Naive thymus-derived CD4-positive, alpha-beta T cell (primary cell): ENCODE measurements at regions not wholly inside any gene's neighbourhood (a gene's known extent, or its start where the extent isn't known, plus 50 kb on each side); places are given as distances from the start of the nearest gene placed in this dataset.
"Not testable (repeated sequence)": the region's sequence is repeated elsewhere in the genome, so short reads cannot be mapped to it uniquely, and the experiment has no call there.

Experiments used
- ATAC-seq: fragments of 150-1000 bp; cut with Tn5 transposase; 2 replicates; pipeline ENCODE4 v1.10.0; 2021; ENCODE audit warnings: mild to moderate bottlenecking, moderate library complexity
- CTCF ChIA-PET: fragments of 350-600 bp; sonication (Branson Sonifier 250); formaldehyde crosslinking; loops from one replicate; lab custom pipeline; 2021; ENCODE audit warnings: antibody characterized with exemption; lab: Charles Lee
- POLR2A ChIA-PET: fragments of 350-600 bp; sonication (Branson Sonifier 250); formaldehyde crosslinking; loops from one replicate; lab custom pipeline; 2021; ENCODE audit warnings: antibody characterized with exemption, inconsistent platforms; lab: Charles Lee
- DNase-seq, 9 donors: peaks; one replicate each; pipeline versions ENCODE4 v3.0.0 to v3.0.0-alpha.2; 2020 to 2022; ENCODE audit warnings: mixed read lengths in 1 of 9
- H3K27ac ChIP-seq: one replicate; pipeline ENCODE4 v1.7.0; 2013; ENCODE audit warnings: mild to moderate bottlenecking, low read depth, low read length, moderate library complexity
- H3K27me3 ChIP-seq, 2 donors: one replicate each; pipeline ENCODE4 v1.7.0; 2013; ENCODE audit warnings: low read length in 2 of 2, mild to moderate bottlenecking in 2 of 2, moderate library complexity in 2 of 2; ENCODE audit not compliant: control insufficient read depth in 2 of 2, insufficient read depth in 2 of 2
- H3K36me3 ChIP-seq, 3 experiments: 1 replicate in 2 of 3; 2 replicates in 1 of 3; pipeline ENCODE4 v1.7.0; 2013; ENCODE audit warnings: low read length in 3 of 3, mild to moderate bottlenecking in 3 of 3, moderate library complexity in 1 of 3; ENCODE audit not compliant: insufficient read depth in 3 of 3, control insufficient read depth in 2 of 3
- H3K4me1 ChIP-seq, 2 donors: one replicate each; pipeline ENCODE4 v1.7.0; 2013; ENCODE audit warnings: low read length in 2 of 2, mild to moderate bottlenecking in 2 of 2, moderate library complexity in 1 of 2; ENCODE audit not compliant: control insufficient read depth in 2 of 2, insufficient read depth in 2 of 2
- H3K4me3 ChIP-seq: 2 replicates; pipeline ENCODE4 v1.7.0; 2013; ENCODE audit warnings: mild to moderate bottlenecking, low read length
- H3K9me3 ChIP-seq, 3 experiments: 1 replicate in 2 of 3; 2 replicates in 1 of 3; pipeline ENCODE4 v1.7.0; 2013; ENCODE audit warnings: low read length in 3 of 3; ENCODE audit not compliant: control insufficient read depth in 2 of 3
- H3K27ac Mint-ChIP-seq, 9 donors: one replicate each; pipeline ENCODE4 v1.8.0; 2020 to 2022; ENCODE audit warnings: mixed read lengths in 9 of 9, mild to moderate bottlenecking in 8 of 9, moderate library complexity in 5 of 9, inconsistent platforms in 2 of 9
- H3K27me3 Mint-ChIP-seq, 5 donors: one replicate each; pipeline ENCODE4 v1.8.0; 2021 to 2022; ENCODE audit warnings: mixed read lengths in 5 of 5, mild to moderate bottlenecking in 1 of 5
- H3K36me3 Mint-ChIP-seq, 5 donors: one replicate each; pipeline ENCODE4 v1.8.0; 2020 to 2022; ENCODE audit warnings: mixed read lengths in 5 of 5, mild to moderate bottlenecking in 3 of 5, inconsistent platforms in 1 of 5
- H3K4me1 Mint-ChIP-seq, 7 donors: one replicate each; pipeline ENCODE4 v1.8.0; 2020 to 2022; ENCODE audit warnings: mixed read lengths in 7 of 7, mild to moderate bottlenecking in 3 of 7, inconsistent platforms in 1 of 7
- H3K4me3 Mint-ChIP-seq, 10 donors: one replicate each; pipeline ENCODE4 v1.8.0; 2020 to 2022; ENCODE audit warnings: mild to moderate bottlenecking in 10 of 10, mixed read lengths in 10 of 10, moderate library complexity in 6 of 10, inconsistent platforms in 2 of 10
- H3K9me3 Mint-ChIP-seq, 11 donors: one replicate each; pipeline ENCODE4 v1.8.0; 2020 to 2022; ENCODE audit warnings: mixed read lengths in 11 of 11, mild to moderate bottlenecking in 4 of 11, inconsistent platforms in 1 of 11, moderate library complexity in 1 of 11
- intact Hi-C, 2 donors: fragments of 100-400 bp; cut with micrococcal nuclease; formaldehyde crosslinking; loops; one replicate each; pipeline ENCODE4 v1.15.1; 2023

GRCh38 chr5:104018299-104018698 is 455.7 kb upstream of the NUDT12 start:
- ATAC-seq: no peak
- no peak for DNase-seq
- no peak overlapping the region for H3K27ac Mint-ChIP-seq
- H3K9me3 ChIP-seq: no peaks in the 10 kb centered on the region
- H3K4me1 ChIP-seq: no peaks in the 10 kb centered on the region
- no peak overlapping the region for H3K27ac ChIP-seq
- no peaks in the 10 kb centered on the region for H3K36me3 Mint-ChIP-seq
- H3K4me3 Mint-ChIP-seq: no peak overlapping the region
- no peaks in the 10 kb centered on the region for H3K27me3 ChIP-seq
- H3K4me1 Mint-ChIP-seq: no peaks in the 10 kb centered on the region
- no peak overlapping the region for H3K4me3 ChIP-seq
- CTCF ChIA-PET: no interaction called here
- H3K9me3 Mint-ChIP-seq: peaks cover 0 to 40% (median 10%) of the 10 kb centered on the region in 11 donors
- no peaks in the 10 kb centered on the region for H3K36me3 ChIP-seq
- H3K27me3 Mint-ChIP-seq: no peaks in the 10 kb centered on the region
- POLR2A ChIA-PET: no interaction called here
- intact Hi-C loops: no loop called here

DNA sequence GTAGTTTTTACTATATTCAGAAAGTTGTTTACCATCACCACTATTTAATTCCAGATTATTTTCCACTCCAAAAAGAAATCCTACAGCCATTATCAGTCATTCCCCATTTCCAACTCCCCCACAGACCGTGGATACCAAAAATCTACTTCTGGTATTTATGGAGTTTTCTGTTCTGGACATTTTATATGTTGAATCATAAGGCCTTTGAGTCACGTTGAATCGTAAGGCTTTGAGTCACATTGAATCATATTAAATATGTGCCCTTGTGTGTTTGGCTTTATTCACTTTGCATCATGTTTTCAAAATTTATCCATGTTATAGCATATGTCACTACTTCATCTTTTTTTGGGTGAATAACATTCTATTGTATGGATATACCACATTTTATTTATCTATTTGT is 454.1 kb upstream of the NUDT12 start:
- H3K27me3 Mint-ChIP-seq: no peaks in the 10 kb centered on the region
- intact Hi-C loops: no loop called here
- Histone ChIP-seq H3K27ac (no peak overlapping the region), H3K4me3 (no peak overlapping the region), H3K27me3 (no peaks in the 10 kb centered on the region), H3K9me3 (no peaks in the 10 kb centered on the region), H3K36me3 (no peaks in the 10 kb centered on the region), H3K4me1 (no peaks in the 10 kb centered on the region)
- H3K4me3 Mint-ChIP-seq: no peak overlapping the region
- ATAC-seq (no peak), DNase-seq (no peak)
- H3K4me1 Mint-ChIP-seq: no peaks in the 10 kb centered on the region
- H3K36me3 Mint-ChIP-seq: no peaks in the 10 kb centered on the region
- H3K27ac Mint-ChIP-seq: no peak overlapping the region
- ChIA-PET POLR2A (no interaction called here), CTCF (no interaction called here)
- peaks cover 0 to 39% (median 10%) of the 10 kb centered on the region in 11 donors for H3K9me3 Mint-ChIP-seq

DNA sequence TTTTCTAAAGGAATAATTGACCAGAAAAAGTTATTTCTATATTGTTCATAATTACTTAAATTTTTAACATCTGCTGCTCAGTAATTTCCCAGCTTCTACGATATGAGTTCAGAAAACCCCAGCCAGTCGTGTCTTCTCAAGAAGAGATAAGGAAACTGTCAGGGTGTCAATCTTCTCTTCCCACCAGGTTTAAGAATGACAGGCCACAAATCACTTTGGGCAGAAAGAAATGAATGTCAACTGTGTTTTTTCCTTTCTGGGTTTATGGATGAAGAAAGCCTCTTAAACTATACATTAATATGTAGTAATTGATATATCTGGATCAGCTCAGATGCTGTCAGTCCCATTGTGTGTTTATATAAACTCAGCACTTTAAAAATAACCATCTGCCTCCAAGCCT is 453.2 kb upstream of the NUDT12 start:
- Histone ChIP-seq H3K4me1 (no peaks in the 10 kb centered on the region), H3K36me3 (no peaks in the 10 kb centered on the region), H3K4me3 (no peak overlapping the region), H3K27ac (no peak overlapping the region), H3K27me3 (no peaks in the 10 kb centered on the region), H3K9me3 (no peaks in the 10 kb centered on the region)
- intact Hi-C loops: no loop called here
- Mint-ChIP-seq H3K36me3 (no peaks in the 10 kb centered on the region), H3K4me3 (no peak overlapping the region), H3K9me3 (peaks cover 0 to 42% (median 9%) of the 10 kb centered on the region in 11 donors), H3K4me1 (no peaks in the 10 kb centered on the region), H3K27ac (no peak overlapping the region), H3K27me3 (no peaks in the 10 kb centered on the region)
- ChIA-PET POLR2A (no interaction called here), CTCF (interaction anchor here (0.6 kb wide), 1 partner anchor 186 kb away, joined by 3 read pairs; no protein-coding TSS in a partner anchor)
- no peak for DNase-seq
- ATAC-seq: no peak

DNA sequence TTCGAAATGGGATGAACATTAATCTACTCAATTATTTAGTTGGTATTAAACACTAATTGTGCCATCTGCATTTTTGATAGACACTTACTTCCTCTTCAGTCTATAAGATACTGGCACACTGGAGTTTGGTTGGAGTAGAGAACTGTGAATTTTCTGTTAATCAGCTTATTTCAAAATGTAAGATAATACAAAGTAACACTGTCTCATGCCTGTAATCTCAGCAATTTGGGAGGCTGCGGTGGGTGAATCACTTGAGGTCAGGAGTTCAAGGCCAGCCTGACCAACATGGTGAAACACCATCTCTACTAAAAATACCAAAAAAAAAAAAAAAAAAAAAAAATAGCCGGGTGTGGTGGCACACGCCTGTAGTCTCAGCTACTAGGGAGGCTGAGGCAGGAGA is 440.2 kb upstream of the NUDT12 start:
- H3K27ac ChIP-seq, POLR2A ChIA-PET, H3K27me3 ChIP-seq, intact Hi-C loops, H3K36me3 ChIP-seq, H3K4me3 Mint-ChIP-seq, H3K36me3 Mint-ChIP-seq, H3K9me3 ChIP-seq, H3K27ac Mint-ChIP-seq, H3K4me1 Mint-ChIP-seq, CTCF ChIA-PET, H3K4me3 ChIP-seq, H3K27me3 Mint-ChIP-seq, H3K9me3 Mint-ChIP-seq, ATAC-seq, DNase-seq, H3K4me1 ChIP-seq: not testable (repeated sequence)

DNA sequence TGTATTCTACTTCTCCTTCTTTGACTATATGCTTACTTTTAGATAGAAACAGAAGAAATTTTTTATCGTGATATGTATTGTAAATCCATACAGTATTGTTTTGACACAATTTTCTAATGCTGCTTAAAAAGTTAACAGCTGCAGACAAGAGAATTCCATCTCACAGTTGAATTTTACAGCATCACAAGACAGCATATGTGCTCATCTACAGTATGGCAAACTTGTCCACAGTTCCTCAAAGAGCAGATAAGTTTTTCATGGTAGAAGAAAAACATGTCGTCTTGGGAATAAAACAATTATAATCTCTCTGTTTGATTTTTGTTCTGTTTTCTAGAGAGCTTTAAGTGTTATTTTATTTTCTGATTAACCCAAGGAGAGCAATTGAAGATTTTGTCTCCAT is 438.5 kb upstream of the NUDT12 start:
- Histone ChIP-seq H3K36me3 (no peaks in the 10 kb centered on the region), H3K9me3 (no peaks in the 10 kb centered on the region), H3K4me3 (no peak overlapping the region), H3K4me1 (no peaks in the 10 kb centered on the region), H3K27me3 (no peaks in the 10 kb centered on the region), H3K27ac (no peak overlapping the region)
- ChIA-PET POLR2A (no interaction called here), CTCF (interaction anchor here (0.6 kb wide), 1 partner anchor 985 kb away, joined by 3 read pairs; no protein-coding TSS in a partner anchor)
- ATAC-seq (no peak), DNase-seq (no peak)
- Mint-ChIP-seq H3K9me3 (peaks cover 0 to 16% (median 3%) of the 10 kb centered on the region in 11 donors), H3K27ac (no peak overlapping the region), H3K27me3 (no peaks in the 10 kb centered on the region), H3K4me3 (no peak overlapping the region), H3K36me3 (no peaks in the 10 kb centered on the region), H3K4me1 (no peaks in the 10 kb centered on the region)
- intact Hi-C loops: no loop called here

GRCh38 chr5:103993031-103993430 is 430.4 kb upstream of the NUDT12 start:
- H3K27me3 ChIP-seq: no peaks in the 10 kb centered on the region
- no peak for DNase-seq
- POLR2A ChIA-PET: no interaction called here
- Mint-ChIP-seq H3K36me3 (peaks cover 0 to under 1% (median 0%) of the 10 kb centered on the region in 5 donors), H3K27ac (no peak overlapping the region), H3K4me3 (no peak overlapping the region), H3K4me1 (no peaks in the 10 kb centered on the region), H3K27me3 (no peaks in the 10 kb centered on the region), H3K9me3 (peaks cover 0 to 14% (median 3%) of the 10 kb centered on the region in 11 donors)
- no peak overlapping the region for H3K27ac ChIP-seq
- H3K36me3 ChIP-seq: no peaks in the 10 kb centered on the region
- H3K4me3 ChIP-seq: no peak overlapping the region
- H3K4me1 ChIP-seq: no peaks in the 10 kb centered on the region
- CTCF ChIA-PET: no interaction called here
- intact Hi-C loops: no loop called here
- ATAC-seq: no peak
- H3K9me3 ChIP-seq: no peaks in the 10 kb centered on the region

DNA sequence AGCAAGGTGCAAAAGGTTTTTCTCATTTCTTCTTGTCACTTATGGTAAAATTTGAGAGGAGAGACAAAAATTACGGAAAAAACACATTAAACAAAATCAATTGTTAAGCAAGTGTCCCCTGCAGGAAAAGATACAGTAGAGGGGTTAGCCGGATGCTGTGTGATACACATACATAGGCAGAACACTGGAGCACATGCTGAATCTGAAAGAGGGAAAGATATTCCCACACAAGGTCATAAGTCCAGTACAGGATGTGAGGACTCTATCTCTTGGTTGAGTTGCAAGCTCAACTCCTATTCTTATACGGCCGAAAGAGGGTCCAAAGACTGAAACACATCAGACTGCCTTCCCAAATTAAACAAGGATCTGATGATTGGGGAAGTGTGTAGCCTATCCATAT is 427.5 kb upstream of the NUDT12 start:
- POLR2A ChIA-PET: no interaction called here
- Mint-ChIP-seq H3K4me1 (no peaks in the 10 kb centered on the region), H3K36me3 (peaks cover 0 to 3% (median 0%) of the 10 kb centered on the region in 5 donors), H3K27ac (no peak overlapping the region), H3K4me3 (no peak overlapping the region), H3K9me3 (peaks cover 0 to 16% (median 3%) of the 10 kb centered on the region in 11 donors), H3K27me3 (no peaks in the 10 kb centered on the region)
- Histone ChIP-seq H3K4me1 (no peaks in the 10 kb centered on the region), H3K4me3 (no peak overlapping the region), H3K36me3 (no peaks in the 10 kb centered on the region), H3K9me3 (no peaks in the 10 kb centered on the region), H3K27me3 (no peaks in the 10 kb centered on the region), H3K27ac (no peak overlapping the region)
- CTCF ChIA-PET: no interaction called here
- intact Hi-C loops: no loop called here
- ATAC-seq: no peak
- no peak for DNase-seq
